Panc1 (cell line): ENCODE measurements at regions not wholly inside any gene's neighbourhood (a gene's known extent, or its start where the extent isn't known, plus 50 kb on each side); places are given as distances from the start of the nearest gene placed in this dataset.

Experiments
- ATAC-seq: fragments of 200-7000 bp; cut with Tn5 transposase; 2 replicates; pipeline ENCODE4 v1.9.1; 2020; ENCODE audit warnings: mild to moderate bottlenecking, moderate library complexity
- BruUV-seq: library from RNA; stranded (reverse); fragments of 400-500 nt; replicated peaks from 2 replicates; lab custom pipeline; 2021; lab: Mats Ljungman, UMichigan
- CTCF ChIA-PET: fragments of 300-600 bp; sonication (Branson Sonifier 250); formaldehyde crosslinking; loops from one replicate; lab custom pipeline; 2022; ENCODE audit warnings: antibody characterized with exemption; lab: Charles Lee
- POLR2A ChIA-PET: fragments of 300-600 bp; sonication (Branson Sonifier 250); formaldehyde crosslinking; loops from one replicate; lab custom pipeline; 2022; ENCODE audit warnings: antibody characterized with exemption; lab: Charles Lee
- DNase-seq: peaks from one replicate; pipeline ENCODE4 v3.0.0-alpha.2; 2010; ENCODE audit warnings: low read depth, low spot score
- H3K27ac ChIP-seq: 2 replicates; pipeline ENCODE4 v1.5.1; 2011; ENCODE audit warnings: mild to moderate bottlenecking, low read length, inconsistent platforms
- H3K27me3 ChIP-seq: fragments of 200-500 bp; sonication (Bioruptor generic); 2 replicates; pipeline ENCODE4 v1.6.0; 2014; ENCODE audit warnings: low read length, inconsistent platforms; ENCODE audit not compliant: control insufficient read depth, insufficient read depth
- H3K36me3 ChIP-seq: fragments of 200-500 bp; sonication (Bioruptor generic); 2 replicates; pipeline ENCODE4 v1.5.1; 2014; ENCODE audit warnings: inconsistent platforms, mild to moderate bottlenecking, low read length, moderate library complexity; ENCODE audit not compliant: control insufficient read depth, insufficient read depth
- H3K4me1 ChIP-seq: 2 replicates; pipeline ENCODE4 v1.5.1; 2011; ENCODE audit warnings: inconsistent platforms, mild to moderate bottlenecking, low read length, moderate library complexity; ENCODE audit not compliant: control insufficient read depth, insufficient read depth
- H3K4me3 ChIP-seq, 2 experiments: 2 replicates each; pipeline ENCODE4 v1.5.1; 2011 to 2012; ENCODE audit warnings: low read depth in 2 of 2, low read length in 2 of 2, mild to moderate bottlenecking in 2 of 2, inconsistent platforms in 1 of 2, moderate library complexity in 1 of 2
- H3K9me3 ChIP-seq: fragments of 200-500 bp; sonication (Bioruptor generic); 2 replicates; pipeline ENCODE4 v1.5.1; 2014; ENCODE audit warnings: low read depth, mild to moderate bottlenecking, inconsistent platforms, low read length, moderate library complexity; ENCODE audit not compliant: control insufficient read depth, insufficient read depth
- POLR2AphosphoS5 ChIP-seq: IDR thresholded peaks from 2 replicates; pipeline ENCODE4 v1.6.1; 2012; ENCODE audit warnings: mild to moderate bottlenecking, low read depth, low read length, moderate library complexity
- SIN3A ChIP-seq: IDR thresholded peaks from 2 replicates; pipeline ENCODE4 v1.6.1; 2012; ENCODE audit warnings: low read depth, mild to moderate bottlenecking, low read length, moderate library complexity, borderline replicate concordance; ENCODE audit not compliant: insufficient read depth
- TCF7L2 ChIP-seq: IDR thresholded peaks from 2 replicates; pipeline ENCODE4 v1.6.1; 2011; ENCODE audit warnings: mild to moderate bottlenecking, low read depth, low read length, inconsistent platforms
- in situ Hi-C: cut with HindIII; loops from 2 replicates; pipeline ENCODE4 v1.10.0; 2016; ENCODE audit warnings: low sequenced_read_pairs, low pct_unique_long_range_greater_than_20kb
- intact Hi-C: fragments of 100-400 bp; cut with micrococcal nuclease; formaldehyde crosslinking; loops from one replicate; pipeline ENCODE4 v1.10.0; 2022; ENCODE audit not compliant: unreplicated experiment
- TF ChIP-seq, protein P1 (sequence below): fragments of 450-650 bp; IDR thresholded peaks from 2 replicates; pipeline ENCODE4 v1.5.1; 2017; ENCODE audit warnings: mild to moderate bottlenecking
- TF ChIP-seq, protein P2 (sequence below), 2 experiments: IDR thresholded peaks; 2 replicates each; pipeline ENCODE4 v1.6.1; 2011 to 2012; ENCODE audit warnings: low read depth in 2 of 2, control low read depth in 1 of 2, low read length in 1 of 2, mild to moderate bottlenecking in 1 of 2, moderate library complexity in 1 of 2; ENCODE audit not compliant: insufficient read depth in 1 of 2

DNA sequence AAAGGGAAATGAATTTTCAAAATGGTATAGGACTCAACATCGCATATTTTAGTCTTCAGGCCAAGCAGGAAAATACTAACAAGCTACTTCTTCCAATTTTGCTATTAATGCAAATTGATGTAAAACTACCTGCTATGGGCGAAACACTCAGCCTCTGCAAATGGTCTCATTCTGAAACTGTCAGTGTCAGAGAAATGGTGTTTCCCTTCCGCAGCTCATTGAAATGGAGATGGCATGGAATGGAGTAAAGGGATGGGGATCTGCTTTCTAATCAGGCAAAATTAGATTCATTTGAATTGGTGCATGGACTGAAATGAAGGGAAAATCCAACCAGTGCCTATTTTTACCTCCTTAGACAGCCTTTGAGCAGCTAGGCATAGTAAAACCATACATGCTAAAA is 80.4 kb upstream of the EEA1 start:
- H3K4me1 ChIP-seq, result no peaks in the 10 kb centered on the region
- no peak overlapping the region for H3K27ac ChIP-seq
- ChIA-PET POLR2A (no interaction called here), CTCF (no interaction called here)
- DNase-seq, result no peak
- intact Hi-C loops, result no loop called here
- TF ChIP-seq SIN3A (no peak), TCF7L2 (no peak), POLR2AphosphoS5 (no peak)
- TF ChIP-seq, protein P1, sequence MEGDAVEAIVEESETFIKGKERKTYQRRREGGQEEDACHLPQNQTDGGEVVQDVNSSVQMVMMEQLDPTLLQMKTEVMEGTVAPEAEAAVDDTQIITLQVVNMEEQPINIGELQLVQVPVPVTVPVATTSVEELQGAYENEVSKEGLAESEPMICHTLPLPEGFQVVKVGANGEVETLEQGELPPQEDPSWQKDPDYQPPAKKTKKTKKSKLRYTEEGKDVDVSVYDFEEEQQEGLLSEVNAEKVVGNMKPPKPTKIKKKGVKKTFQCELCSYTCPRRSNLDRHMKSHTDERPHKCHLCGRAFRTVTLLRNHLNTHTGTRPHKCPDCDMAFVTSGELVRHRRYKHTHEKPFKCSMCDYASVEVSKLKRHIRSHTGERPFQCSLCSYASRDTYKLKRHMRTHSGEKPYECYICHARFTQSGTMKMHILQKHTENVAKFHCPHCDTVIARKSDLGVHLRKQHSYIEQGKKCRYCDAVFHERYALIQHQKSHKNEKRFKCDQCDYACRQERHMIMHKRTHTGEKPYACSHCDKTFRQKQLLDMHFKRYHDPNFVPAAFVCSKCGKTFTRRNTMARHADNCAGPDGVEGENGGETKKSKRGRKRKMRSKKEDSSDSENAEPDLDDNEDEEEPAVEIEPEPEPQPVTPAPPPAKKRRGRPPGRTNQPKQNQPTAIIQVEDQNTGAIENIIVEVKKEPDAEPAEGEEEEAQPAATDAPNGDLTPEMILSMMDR, result no peak
- TF ChIP-seq, protein P2, sequence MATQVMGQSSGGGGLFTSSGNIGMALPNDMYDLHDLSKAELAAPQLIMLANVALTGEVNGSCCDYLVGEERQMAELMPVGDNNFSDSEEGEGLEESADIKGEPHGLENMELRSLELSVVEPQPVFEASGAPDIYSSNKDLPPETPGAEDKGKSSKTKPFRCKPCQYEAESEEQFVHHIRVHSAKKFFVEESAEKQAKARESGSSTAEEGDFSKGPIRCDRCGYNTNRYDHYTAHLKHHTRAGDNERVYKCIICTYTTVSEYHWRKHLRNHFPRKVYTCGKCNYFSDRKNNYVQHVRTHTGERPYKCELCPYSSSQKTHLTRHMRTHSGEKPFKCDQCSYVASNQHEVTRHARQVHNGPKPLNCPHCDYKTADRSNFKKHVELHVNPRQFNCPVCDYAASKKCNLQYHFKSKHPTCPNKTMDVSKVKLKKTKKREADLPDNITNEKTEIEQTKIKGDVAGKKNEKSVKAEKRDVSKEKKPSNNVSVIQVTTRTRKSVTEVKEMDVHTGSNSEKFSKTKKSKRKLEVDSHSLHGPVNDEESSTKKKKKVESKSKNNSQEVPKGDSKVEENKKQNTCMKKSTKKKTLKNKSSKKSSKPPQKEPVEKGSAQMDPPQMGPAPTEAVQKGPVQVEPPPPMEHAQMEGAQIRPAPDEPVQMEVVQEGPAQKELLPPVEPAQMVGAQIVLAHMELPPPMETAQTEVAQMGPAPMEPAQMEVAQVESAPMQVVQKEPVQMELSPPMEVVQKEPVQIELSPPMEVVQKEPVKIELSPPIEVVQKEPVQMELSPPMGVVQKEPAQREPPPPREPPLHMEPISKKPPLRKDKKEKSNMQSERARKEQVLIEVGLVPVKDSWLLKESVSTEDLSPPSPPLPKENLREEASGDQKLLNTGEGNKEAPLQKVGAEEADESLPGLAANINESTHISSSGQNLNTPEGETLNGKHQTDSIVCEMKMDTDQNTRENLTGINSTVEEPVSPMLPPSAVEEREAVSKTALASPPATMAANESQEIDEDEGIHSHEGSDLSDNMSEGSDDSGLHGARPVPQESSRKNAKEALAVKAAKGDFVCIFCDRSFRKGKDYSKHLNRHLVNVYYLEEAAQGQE (IDR thresholded peaks at IDR 0.05; ENCODE audit: insufficient read depth in 1 of 2, low read depth in 2 of 2, low read length in 1 of 2), result no peak
- no TSS peak for BruUV-seq
- H3K36me3 ChIP-seq, result no peaks in the 10 kb centered on the region
- ATAC-seq, result no peak
- H3K27me3 ChIP-seq, result no peaks in the 10 kb centered on the region
- in situ Hi-C loops, result no loop called here
- no peak overlapping the region for H3K4me3 ChIP-seq
- H3K9me3 ChIP-seq, result no peaks in the 10 kb centered on the region

DNA sequence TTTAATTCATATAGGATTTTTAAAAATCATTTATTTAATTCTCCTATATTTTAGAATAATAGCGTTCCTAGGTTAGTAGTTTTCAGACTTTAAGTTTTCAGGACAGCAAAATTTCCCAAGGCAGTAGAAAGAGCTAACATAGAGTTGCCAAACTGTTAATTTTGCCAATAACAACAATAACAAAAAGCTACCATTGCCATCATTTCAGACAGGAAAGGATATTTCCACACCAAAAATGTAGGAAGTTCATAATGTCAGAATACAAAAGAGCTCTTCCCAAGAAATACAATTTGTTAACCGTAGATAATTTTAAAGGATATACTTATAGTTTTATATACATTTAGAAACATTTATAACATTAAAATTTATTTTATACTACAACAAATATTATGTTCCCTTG is 81.4 kb upstream of the EEA1 start:
- Histone ChIP-seq H3K36me3 (no peaks in the 10 kb centered on the region), H3K4me3 (no peak overlapping the region), H3K27me3 (no peaks in the 10 kb centered on the region), H3K4me1 (no peaks in the 10 kb centered on the region), H3K27ac (no peak overlapping the region), H3K9me3 (no peaks in the 10 kb centered on the region)
- CTCF ChIA-PET, result no interaction called here
- POLR2A ChIA-PET, result no interaction called here
- in situ Hi-C loops (no loop called here), intact Hi-C loops (no loop called here)
- no peak for ATAC-seq
- TF ChIP-seq SIN3A (no peak), TCF7L2 (no peak), POLR2AphosphoS5 (no peak)
- TF ChIP-seq, protein P2 (IDR thresholded peaks at IDR 0.05; ENCODE audit: insufficient read depth in 1 of 2, low read depth in 2 of 2, low read length in 1 of 2), result no peak
- TF ChIP-seq, protein P1, result no peak
- BruUV-seq, result no TSS peak
- no peak for DNase-seq
